ENCODE measurements at regions not wholly inside any gene's neighbourhood (a gene's known extent, or its start where the extent isn't known, plus 50 kb on each side); places are given as distances from the start of the nearest gene placed in this dataset.
"Not testable (repeated sequence)": the region's sequence is repeated elsewhere in the genome, so short reads cannot be mapped to it uniquely, and the experiment has no call there.

DNA sequence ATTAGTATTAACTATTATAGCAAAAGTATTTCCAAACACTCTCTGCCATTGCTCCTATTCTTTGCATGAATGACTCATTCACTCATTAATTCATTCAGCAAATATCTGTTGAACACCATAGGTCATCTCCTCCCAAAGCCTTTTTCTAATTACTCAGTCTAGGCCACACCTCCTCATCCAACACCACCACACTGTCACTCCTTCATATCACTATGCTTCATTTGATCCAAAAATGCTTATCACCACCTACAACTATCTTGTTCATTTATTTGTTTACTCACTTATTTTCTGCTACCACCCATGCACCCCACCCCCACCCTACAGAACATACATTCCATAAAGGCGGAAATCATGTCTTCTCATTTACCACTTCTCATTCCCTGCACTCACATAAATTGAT is 94.4 kb upstream of the TNFSF4 start:
- no peak for DNase-seq

DNA sequence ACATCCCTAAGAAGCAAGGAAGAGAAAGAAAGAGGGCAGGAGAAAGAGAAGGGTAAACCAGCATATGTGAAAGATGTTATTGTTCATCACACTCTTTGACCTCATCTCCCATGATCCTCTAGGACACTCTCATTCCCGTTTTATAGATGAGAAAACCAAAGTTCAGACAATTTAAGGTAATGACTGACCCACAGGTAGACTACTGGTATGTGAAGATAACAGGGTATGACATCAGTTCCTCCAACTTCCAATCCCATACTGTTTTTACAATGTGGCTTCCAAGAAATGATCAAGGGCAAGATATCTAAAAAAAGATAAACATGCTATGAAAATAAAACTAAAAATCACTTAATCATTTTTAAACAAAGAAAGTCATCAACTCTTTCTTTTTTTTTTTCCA is 95.2 kb upstream of the TNFSF4 start:
- DNase-seq: no peak

DNA sequence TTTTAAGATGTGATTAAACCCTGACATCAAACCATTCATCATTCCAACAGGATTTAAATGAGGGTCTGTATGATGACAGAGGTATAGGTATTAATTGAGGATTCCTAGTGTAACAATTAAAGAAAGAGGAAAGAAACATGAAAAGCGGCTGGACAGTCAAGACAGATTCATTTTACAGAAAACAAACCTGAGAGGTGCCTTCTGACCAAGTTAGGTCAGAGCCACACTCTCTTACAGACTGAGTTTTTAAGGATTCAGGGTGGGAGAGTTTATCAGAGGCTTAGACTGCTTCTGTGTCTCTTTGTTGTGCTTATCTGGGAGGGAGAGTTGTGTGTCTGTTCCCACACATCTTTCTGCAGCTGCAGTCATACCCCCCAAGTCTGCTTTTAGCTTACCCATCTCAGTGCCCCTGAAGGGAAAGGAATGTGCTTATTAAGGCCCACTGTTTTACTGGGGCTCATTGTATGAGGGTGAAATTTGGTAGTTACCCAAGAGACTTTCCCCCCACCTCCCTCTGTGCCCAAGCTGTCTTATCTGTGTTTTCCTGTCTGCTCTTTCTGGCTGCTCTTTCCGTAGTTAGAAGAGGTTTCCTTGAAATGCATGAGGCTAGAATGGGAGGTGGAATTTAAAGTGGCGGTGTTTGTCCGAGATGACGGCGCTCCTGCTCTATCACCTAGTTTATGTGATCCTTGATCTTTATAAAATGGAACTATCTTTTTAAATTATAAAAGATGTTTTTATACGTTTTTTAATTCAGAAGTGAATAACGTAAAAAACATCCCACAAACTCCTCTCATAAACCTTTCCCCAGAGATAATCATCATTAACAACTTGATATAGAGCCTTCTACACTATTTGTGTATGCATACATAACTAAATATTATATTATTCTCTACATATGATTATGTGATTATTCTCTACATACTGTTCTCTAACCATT is 96.0 kb upstream of the TNFSF4 start:
- no peak for DNase-seq

DNA sequence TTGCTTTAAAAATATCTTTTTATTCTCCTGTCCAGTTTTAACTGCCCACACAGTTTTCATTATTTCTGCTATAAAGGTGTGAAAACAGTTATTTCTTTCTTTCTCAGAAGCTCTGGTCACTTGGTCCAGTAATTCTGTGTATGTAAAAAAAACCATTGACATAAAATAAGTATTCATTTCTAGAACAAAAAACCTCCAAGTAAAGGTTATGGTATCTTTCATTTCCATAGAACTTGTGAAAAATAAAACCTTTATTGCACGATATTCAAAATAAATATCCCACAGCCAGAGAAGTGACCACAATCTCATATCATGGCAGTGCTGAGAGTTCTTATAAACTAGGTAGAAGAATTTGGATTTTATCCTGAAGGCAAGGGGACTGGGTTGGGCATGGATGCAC is 96.9 kb upstream of the TNFSF4 start:
- no peak for DNase-seq

DNA sequence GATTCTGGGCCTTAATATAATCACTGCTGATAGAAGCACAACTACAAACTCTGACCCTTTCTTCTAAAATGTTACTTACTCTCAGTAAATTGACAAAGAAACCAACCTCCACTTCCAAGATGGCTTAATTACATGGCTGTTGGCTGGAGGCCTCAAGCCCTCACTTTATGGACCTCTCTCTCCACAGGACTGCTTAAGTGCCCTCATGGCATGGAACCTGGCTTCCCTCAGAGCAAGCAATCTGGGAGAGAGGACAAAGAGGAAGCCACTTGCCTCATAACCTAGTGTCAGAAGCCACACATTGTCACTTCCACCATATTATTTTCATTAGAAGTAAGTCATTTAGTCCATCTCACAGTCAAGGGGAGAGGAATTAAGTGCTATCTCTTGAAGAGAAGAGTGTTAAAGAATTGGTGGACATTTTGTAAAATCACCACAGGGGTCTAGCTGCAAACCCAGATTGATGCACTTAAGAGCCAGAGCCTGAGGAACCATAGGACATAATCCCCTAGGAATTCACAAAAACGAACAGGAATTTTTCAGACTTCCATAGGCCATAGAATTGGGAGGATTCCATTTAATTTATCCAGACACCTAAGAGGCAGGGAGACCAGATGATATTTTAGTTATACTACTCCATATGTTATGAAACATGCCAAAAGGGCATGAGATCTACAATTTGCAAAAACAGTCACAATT is 97.5 kb upstream of the TNFSF4 start:
- no peak for DNase-seq

DNA sequence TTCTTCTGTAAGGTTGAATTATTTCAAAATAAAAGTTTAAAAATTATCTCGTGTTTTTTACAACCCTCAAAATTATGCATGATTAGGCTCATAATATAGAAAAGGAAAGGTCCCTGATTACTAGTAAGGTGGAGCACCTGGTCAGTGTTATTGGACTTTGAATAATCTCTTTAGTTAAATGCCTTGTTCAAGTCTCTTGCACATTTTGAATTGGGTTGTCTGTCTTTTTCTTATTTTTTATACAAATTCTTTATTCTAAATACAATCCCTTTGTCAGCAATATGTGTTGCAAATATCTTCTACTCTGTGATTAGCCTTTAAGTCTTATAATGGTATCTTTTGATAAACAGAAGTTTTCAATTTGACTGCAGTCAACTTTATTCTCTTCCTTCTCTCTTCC is 100.7 kb upstream of the TNFSF4 start:
- no peak for DNase-seq

DNA sequence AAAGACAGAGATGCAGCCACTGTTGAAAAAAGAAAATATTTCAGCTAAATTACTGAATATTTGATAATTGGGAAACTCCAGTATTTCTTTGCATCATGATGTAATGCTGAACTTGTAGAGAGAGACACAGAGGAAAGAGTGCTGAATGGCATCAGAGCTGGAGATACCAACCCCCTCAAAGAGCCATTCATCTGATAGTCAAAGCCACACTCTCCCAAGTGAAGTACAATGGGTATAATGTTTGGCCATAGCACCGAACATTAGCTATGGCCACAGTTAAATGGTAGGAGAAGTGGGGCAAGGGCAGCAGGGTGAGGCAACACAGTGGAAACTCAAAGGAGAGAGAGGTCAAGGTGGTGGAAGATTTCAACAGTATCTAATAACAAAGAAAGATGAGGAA is 107.5 kb upstream of the TNFSF4 start:
- no peak for DNase-seq

DNA sequence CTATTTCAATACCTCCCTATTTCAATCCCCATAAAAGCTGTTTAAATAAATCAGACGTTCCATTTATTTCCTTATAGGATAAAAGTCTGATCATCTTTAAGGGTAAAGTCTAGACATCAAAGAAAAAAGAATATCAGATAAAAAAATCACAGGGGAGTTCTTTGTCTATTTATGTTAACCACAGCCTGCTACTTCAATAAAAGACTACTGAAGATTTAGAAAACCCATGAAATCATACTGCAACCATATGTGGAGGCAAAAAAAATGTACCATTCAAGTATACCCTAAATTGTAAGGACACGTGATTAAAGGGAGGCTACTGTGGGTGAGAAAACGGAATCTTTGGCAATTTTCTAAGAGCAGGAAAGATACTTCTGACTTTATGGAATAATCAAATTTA is 108.2 kb upstream of the TNFSF4 start:
- DNase-seq: no peak

DNA sequence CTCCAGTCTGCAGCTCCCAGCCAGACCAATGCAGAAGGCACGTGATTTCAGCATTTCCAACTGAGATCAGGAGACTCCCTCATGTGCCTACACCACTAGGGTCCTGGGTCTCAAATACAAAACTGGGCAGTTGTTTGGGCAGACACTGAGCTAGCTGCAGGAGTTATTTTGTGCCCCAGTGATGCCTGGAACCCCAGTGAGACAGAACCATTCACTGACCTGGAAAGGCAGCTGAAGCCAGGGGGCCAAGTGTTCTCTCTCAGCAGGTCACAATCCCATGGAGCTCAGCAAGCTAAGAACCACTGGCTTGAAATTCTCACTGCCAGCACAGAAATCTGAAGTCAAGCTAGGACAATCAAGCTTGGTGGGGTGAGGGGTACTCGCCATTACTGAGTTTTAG is 111.7 kb upstream of the TNFSF4 start:
- DNase-seq: no peak

DNA sequence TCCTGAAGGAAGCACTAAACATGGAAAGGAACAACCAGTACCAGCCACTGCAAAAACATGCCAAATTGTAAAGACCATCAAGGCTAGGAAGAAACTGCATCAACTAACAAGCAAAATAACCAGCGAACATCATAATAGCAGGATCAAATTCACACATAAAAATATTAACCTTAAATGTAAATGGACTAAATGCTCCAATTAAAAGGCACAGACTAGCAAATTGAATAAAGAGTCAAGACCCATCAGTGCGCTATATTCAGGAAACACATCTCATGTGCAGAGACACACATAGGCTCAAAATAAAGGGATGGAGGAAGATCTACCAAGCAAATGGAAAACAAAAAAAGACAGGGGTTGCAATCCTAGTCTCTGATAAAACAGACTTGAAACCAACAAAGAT is 117.2 kb upstream of the TNFSF4 start:
- DNase-seq: not testable (repeated sequence)

DNA sequence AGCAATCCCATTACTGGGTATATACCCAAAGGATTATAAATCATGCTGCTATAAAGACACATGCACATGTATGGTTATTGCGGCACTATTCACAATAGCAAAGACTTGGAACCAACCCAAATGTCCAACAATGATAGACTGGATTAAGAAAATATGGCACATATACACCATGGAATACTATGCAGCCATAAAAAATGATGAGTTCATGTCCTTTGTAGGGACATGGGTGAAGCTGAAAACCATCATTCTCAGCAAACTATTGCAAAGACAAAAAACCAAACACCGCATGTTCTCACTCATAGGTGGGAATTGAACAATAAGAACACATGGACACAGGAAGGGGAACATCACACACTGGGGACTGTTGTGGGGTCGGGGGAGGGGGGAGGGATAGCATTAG is 120.9 kb upstream of the TNFSF4 start:
- not testable (repeated sequence) for DNase-seq

DNA sequence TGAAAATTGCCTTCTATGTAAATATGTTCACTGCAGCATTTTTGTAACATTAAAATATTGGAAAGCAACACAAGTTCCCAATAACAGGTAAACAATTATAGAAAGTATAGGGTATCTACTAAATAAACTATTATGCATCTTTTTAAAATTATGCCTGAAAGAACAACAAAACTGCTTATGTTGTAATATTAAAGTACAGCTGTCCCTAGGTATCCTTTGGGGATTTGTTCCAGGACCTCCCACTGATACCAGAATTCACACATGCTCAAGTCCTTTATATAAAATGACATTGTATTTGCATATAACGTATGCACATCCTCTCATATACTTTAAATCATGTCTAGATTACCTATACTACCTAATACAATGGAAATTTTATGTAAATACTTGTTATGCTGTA is 121.8 kb upstream of the TNFSF4 start:
- no peak for DNase-seq

DNA sequence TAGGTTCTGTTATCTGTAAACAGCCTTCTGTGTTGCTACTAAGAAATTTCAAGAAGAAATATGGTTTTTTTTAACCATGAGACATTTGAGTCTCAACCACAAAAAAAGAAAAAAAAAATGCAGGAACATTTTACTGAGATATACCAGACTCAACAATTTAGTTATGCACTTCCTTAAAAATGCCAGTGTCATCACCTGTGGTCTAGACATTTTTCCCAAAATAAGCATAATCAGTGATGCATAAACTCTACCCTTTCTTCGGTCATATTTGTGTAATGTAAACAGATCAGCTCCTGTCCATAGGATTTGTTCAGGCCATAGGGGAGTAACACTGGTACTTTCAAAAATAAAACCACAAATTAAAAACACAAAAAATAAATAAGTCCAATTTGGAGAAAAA is 122.6 kb upstream of the TNFSF4 start:
- DNase-seq: no peak

DNA sequence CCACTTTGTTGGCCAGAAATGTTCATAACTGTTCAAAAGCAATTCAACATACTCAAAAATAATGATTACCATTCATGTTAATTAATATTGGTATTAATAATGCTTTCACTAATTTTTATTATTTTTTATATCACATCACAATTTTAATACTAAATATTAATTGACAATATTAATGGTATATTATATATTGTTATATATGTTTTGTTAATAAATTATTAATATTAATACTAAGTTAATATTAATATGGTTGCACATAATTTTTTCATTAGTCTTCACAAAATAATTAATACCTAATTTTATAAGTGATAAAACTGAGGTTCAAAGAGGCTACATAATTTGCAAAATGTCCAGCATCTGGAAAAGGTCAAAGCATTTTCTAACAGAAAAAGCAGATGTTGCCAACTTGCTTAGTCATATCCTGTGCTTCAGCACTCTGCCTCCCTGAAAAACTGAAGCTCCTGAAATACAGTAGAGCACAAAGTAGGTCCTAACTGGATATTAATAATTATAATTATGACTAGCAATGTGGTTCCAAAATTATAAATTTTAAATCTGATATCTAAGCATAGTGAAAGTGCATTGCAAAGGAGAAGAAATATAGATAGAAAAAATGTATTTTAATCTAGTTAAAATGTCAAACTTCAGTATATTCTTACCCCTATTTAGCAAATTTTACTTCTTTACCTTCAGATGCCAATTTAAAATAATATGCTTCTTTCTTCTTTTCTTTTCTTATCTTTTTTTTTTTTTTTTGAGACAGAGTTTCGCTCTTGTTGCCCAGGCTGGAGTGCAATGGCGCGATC is 123.2 kb upstream of the TNFSF4 start:
- no peak for DNase-seq

DNA sequence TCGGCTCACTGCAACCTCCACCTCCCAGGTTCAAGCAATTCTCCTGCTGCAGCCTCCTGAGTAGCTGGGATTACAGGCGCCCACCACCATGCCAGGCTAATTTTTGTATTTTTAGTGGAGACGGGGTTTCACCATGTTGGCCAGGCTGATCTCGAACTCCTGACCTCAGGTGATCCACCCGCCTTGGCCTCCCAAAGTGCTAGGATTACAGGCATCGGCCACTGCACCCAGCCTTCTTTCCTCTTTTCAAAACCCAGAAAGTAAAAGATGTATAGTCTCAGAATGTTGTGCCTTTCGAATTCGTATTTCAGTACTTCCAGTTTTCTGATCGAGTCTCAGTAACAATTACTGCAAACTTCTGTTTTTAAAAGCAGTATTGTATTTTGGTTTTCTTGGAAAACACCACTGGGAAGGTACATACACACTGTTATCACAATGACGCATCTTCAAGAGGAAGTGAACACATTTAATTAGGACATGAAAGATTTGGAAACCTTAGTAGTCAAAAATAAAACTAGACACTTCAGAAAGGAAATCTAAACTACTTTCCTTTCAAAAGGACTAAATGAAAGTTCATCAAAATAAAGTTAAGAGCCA is 123.9 kb upstream of the TNFSF4 start:
- DNase-seq: not testable (repeated sequence)

DNA sequence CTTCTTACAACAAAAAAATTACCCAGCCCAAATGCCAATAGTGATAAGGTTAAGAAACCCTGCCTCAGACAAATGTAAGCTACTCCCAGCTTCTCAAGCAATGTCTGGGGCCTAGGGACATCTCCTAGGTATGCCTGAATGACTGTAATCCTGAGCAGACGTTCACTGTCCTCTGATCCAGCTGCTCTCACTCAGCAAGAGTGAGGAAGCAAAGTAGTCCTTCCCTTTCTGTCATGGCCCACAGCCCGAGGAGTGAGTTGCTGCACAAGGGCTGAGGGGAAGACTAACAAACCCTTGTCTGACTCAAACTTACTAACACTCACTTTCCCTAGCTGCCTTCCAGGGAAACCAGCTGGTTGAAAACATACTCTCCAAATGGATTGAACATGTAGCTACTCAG is 124.9 kb upstream of the TNFSF4 start:
- DNase-seq: no peak

DNA sequence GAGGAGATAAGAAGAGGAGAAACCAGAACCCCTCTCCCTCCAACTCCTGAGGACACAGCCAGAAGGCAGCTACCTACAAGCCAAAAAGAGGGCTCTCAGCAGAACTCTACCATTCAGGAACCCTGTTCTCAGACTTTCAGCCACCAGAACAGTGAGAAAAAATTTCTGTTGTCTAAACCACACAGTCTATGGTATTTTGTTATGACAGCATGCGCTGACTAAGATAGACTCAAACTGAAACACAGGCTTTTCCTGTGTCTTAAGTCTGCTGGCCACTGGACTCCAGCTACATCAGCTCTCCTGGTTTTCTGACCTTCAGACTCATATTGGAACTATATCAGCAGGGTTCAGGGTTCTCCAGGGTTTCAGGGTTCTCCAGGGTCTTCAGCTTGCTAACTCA is 126.5 kb upstream of the TNFSF4 start:
- DNase-seq: no peak

DNA sequence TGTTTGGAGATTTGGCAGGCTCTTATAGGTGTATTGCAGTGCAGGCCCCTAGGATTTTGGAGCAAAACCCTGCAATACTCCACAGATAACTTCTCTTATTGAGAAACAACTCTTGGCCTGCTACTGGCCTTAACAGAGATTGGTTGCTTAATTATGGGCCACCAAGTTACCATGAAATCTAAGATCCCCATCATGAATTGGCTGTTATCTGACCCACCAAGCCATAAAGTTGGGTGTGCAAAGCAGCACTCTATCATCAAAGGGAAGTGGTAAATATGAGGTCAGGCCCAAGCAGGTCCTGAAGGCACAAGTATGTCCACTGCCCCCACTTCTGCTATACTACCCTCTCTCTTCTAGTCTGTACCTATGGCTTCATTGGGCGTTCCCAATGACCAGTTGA is 130.0 kb upstream of the TNFSF4 start:
- DNase-seq: no peak

DNA sequence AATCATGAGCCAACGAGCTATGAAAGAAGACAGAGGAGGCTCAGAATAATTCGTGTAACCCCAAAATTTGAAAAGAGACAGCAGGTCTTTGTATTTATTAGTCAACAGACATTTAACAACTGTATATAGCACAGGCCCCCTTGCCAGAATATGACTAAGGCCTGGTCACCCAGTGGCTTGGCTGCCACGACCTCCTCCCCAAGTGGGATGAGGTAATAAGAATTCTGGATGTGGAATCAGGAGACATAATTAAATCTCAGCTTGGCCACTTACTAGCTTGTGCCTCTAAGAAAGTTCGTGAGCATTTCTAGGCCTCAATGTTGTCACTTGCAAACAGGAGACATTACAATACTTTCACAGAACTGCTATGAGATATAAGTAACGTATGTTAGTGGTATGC is 134.2 kb upstream of the TNFSF4 start:
- DNase-seq: no peak

DNA sequence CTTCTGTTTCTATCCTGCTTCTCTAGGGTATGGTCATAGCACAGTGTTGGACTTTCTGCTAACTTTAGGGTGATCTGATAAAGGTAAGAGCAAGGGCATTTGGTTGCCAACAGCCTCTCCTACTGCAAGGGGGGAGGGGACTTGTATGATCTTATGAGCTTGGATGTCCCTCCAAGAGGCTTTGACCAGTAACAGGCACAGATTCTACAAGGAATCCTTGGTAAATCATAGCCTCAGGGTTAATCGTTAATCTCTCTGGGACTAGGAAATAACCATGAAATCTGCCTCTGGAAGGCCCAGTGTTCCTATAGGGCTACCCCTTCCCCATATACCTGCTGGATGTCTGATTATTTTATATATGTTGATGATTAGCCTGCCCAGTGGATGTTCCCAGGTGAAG is 134.8 kb upstream of the TNFSF4 start:
- no peak for DNase-seq

DNA sequence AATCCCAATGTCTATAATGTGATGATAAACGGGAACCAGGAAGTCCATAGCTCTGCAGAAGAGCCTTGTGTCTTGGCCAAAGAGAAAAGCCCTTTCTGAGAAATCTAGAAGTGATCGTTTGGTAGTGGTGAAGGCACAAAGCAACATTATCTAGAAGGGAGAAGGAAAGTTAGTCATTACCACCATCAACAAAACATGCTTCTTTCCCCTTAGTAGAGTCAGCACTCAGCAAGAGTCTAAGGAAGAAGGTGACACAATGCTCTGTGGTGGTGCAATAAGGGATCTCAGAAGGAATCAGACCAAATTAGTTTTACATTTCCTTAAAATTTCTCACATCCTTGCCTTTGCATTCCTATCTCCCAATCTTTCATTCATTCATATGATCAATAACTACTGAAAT is 134.4 kb upstream of the PRDX6 start:
- no peak for DNase-seq

DNA sequence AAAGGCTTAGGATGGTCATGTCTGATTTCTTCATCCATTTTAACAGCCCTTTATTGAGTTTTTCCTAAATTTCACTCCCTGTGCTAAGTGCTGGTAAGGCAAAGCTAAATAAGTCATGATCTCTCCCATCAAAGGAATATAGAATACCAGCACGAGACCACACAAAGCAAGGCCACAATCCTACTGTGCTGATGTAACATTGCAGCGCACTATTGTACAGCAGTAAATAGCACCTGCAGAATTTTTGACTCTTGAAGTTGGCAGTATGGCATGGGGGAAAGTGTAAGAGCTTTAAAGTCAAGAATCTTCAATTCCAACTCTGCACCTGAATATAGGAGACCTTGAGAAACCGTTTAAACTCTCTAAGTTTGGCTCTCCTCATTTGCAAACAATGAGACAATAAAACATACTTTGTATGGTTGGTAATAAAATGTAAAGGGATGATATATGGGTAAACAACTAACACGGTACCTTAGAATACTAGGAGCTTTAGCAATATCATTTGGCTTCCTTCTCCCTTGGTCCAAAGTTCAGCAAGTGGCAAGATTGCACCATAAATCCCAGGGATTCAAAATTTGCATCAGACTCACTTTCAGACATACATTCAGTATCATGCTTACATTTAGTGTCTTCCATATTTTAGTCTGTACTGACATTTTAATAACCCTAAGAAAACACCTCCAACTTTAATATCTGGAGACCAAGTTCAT is 132.9 kb upstream of the PRDX6 start:
- no peak for DNase-seq
